ENCODE measurements at regions not wholly inside any gene's neighbourhood (a gene's known extent, or its start where the extent isn't known, plus 50 kb on each side); places are given as distances from the start of the nearest gene placed in this dataset.

- no peaks in the 10 kb centered on the region for H3K27me3 ChIP-seq (ENCODE audit: control insufficient read depth, insufficient read depth, low read length)
- H3K9me3 ChIP-seq (ENCODE audit: control insufficient read depth, low read length) = no peaks in the 10 kb centered on the region
- no peak overlapping the region for H3K4me3 ChIP-seq (ENCODE audit: low read length)
- H3K36me3 ChIP-seq (ENCODE audit: control insufficient read depth, insufficient read depth, low read length) = no peaks in the 10 kb centered on the region
- no peaks in the 10 kb centered on the region for H3K4me1 ChIP-seq (ENCODE audit: control insufficient read depth, insufficient read depth, low read length)
- H3K9ac ChIP-seq (ENCODE audit: low read length) = no peak overlapping the region
Observed at GRCh38 chr3:148106062-148106461, 591.6 kb upstream of the AGTR1 start.

GRCh38 chr3:148126956-148127355 lies 570.7 kb upstream of the AGTR1 start:
- no peak overlapping the region for H3K4me3 ChIP-seq (ENCODE audit: low read length)
- no peaks in the 10 kb centered on the region for H3K4me1 ChIP-seq (ENCODE audit: control insufficient read depth, insufficient read depth, low read length)
- H3K9ac ChIP-seq (ENCODE audit: low read length) = no peak overlapping the region
- no peaks in the 10 kb centered on the region for H3K9me3 ChIP-seq (ENCODE audit: control insufficient read depth, low read length)
- no peaks in the 10 kb centered on the region for H3K27me3 ChIP-seq (ENCODE audit: control insufficient read depth, insufficient read depth, low read length)
- H3K36me3 ChIP-seq (ENCODE audit: control insufficient read depth, insufficient read depth, low read length) = no peaks in the 10 kb centered on the region

GRCh38 chr3:148128136-148128535 lies 569.6 kb upstream of the AGTR1 start:
- Histone ChIP-seq H3K9me3 (ENCODE audit: control insufficient read depth, low read length) (no peaks in the 10 kb centered on the region), H3K36me3 (ENCODE audit: control insufficient read depth, insufficient read depth, low read length) (no peaks in the 10 kb centered on the region), H3K27me3 (ENCODE audit: control insufficient read depth, insufficient read depth, low read length) (no peaks in the 10 kb centered on the region), H3K4me1 (ENCODE audit: control insufficient read depth, insufficient read depth, low read length) (no peaks in the 10 kb centered on the region), H3K9ac (ENCODE audit: low read length) (no peak overlapping the region), H3K4me3 (ENCODE audit: low read length) (no peak overlapping the region)

- no peak overlapping the region for H3K4me3 ChIP-seq (ENCODE audit: low read length)
- H3K9ac ChIP-seq (ENCODE audit: low read length) = no peak overlapping the region
- H3K9me3 ChIP-seq (ENCODE audit: control insufficient read depth, low read length) = no peaks in the 10 kb centered on the region
- H3K27me3 ChIP-seq (ENCODE audit: control insufficient read depth, insufficient read depth, low read length) = no peaks in the 10 kb centered on the region
- no peaks in the 10 kb centered on the region for H3K36me3 ChIP-seq (ENCODE audit: control insufficient read depth, insufficient read depth, low read length)
- no peaks in the 10 kb centered on the region for H3K4me1 ChIP-seq (ENCODE audit: control insufficient read depth, insufficient read depth, low read length)
Observed at GRCh38 chr3:148131990-148132638, 565.6 kb upstream of the AGTR1 start.

GRCh38 chr3:148136816-148137215 lies 560.9 kb upstream of the AGTR1 start:
- Histone ChIP-seq H3K36me3 (ENCODE audit: control insufficient read depth, insufficient read depth, low read length) (no peaks in the 10 kb centered on the region), H3K4me3 (ENCODE audit: low read length) (no peak overlapping the region), H3K9ac (ENCODE audit: low read length) (no peak overlapping the region), H3K9me3 (ENCODE audit: control insufficient read depth, low read length) (no peaks in the 10 kb centered on the region), H3K4me1 (ENCODE audit: control insufficient read depth, insufficient read depth, low read length) (no peaks in the 10 kb centered on the region), H3K27me3 (ENCODE audit: control insufficient read depth, insufficient read depth, low read length) (no peaks in the 10 kb centered on the region)

- H3K36me3 ChIP-seq (ENCODE audit: control insufficient read depth, insufficient read depth, low read length) = no peaks in the 10 kb centered on the region
Observed at GRCh38 chr3:148146241-148146640, 551.5 kb upstream of the AGTR1 start.

GRCh38 chr3:148146947-148147826 lies 550.5 kb upstream of the AGTR1 start:
- Histone ChIP-seq H3K4me1 (ENCODE audit: control insufficient read depth, insufficient read depth, low read length) (no peaks in the 10 kb centered on the region), H3K27me3 (ENCODE audit: control insufficient read depth, insufficient read depth, low read length) (no peaks in the 10 kb centered on the region), H3K36me3 (ENCODE audit: control insufficient read depth, insufficient read depth, low read length) (no peaks in the 10 kb centered on the region), H3K9me3 (ENCODE audit: control insufficient read depth, low read length) (no peaks in the 10 kb centered on the region), H3K4me3 (ENCODE audit: low read length) (no peak overlapping the region), H3K9ac (ENCODE audit: low read length) (no peak overlapping the region)

More at GRCh38 chr3:148146241-148146640, 551.5 kb upstream of the AGTR1 start:
- no peak overlapping the region for H3K9ac ChIP-seq (ENCODE audit: low read length)
- no peaks in the 10 kb centered on the region for H3K27me3 ChIP-seq (ENCODE audit: control insufficient read depth, insufficient read depth, low read length)
- H3K4me3 ChIP-seq (ENCODE audit: low read length) = no peak overlapping the region
- H3K9me3 ChIP-seq (ENCODE audit: control insufficient read depth, low read length) = no peaks in the 10 kb centered on the region
- no peaks in the 10 kb centered on the region for H3K4me1 ChIP-seq (ENCODE audit: control insufficient read depth, insufficient read depth, low read length)

GRCh38 chr3:148147903-148148302 lies 549.8 kb upstream of the AGTR1 start:
- Histone ChIP-seq H3K9ac (ENCODE audit: low read length) (no peak overlapping the region), H3K27me3 (ENCODE audit: control insufficient read depth, insufficient read depth, low read length) (no peaks in the 10 kb centered on the region), H3K4me1 (ENCODE audit: control insufficient read depth, insufficient read depth, low read length) (no peaks in the 10 kb centered on the region), H3K36me3 (ENCODE audit: control insufficient read depth, insufficient read depth, low read length) (no peaks in the 10 kb centered on the region), H3K9me3 (ENCODE audit: control insufficient read depth, low read length) (no peaks in the 10 kb centered on the region), H3K4me3 (ENCODE audit: low read length) (no peak overlapping the region)

- H3K36me3 ChIP-seq (ENCODE audit: control insufficient read depth, insufficient read depth, low read length) = no peaks in the 10 kb centered on the region
- H3K9me3 ChIP-seq (ENCODE audit: control insufficient read depth, low read length) = no peaks in the 10 kb centered on the region
- no peak overlapping the region for H3K4me3 ChIP-seq (ENCODE audit: low read length)
- no peak overlapping the region for H3K9ac ChIP-seq (ENCODE audit: low read length)
- H3K4me1 ChIP-seq (ENCODE audit: control insufficient read depth, insufficient read depth, low read length) = no peaks in the 10 kb centered on the region
- H3K27me3 ChIP-seq (ENCODE audit: control insufficient read depth, insufficient read depth, low read length) = no peaks in the 10 kb centered on the region
Observed at GRCh38 chr3:148149556-148149955, 548.1 kb upstream of the AGTR1 start.

GRCh38 chr3:148150141-148150540 lies 547.6 kb upstream of the AGTR1 start:
- Histone ChIP-seq H3K27me3 (ENCODE audit: control insufficient read depth, insufficient read depth, low read length) (no peaks in the 10 kb centered on the region), H3K4me1 (ENCODE audit: control insufficient read depth, insufficient read depth, low read length) (no peaks in the 10 kb centered on the region), H3K9me3 (ENCODE audit: control insufficient read depth, low read length) (no peaks in the 10 kb centered on the region)

GRCh38 chr3:148158210-148158609 lies 539.5 kb upstream of the AGTR1 start:
- H3K36me3 ChIP-seq (ENCODE audit: control insufficient read depth, insufficient read depth, low read length) = no peaks in the 10 kb centered on the region
- H3K9ac ChIP-seq (ENCODE audit: low read length) = no peak overlapping the region
- no peaks in the 10 kb centered on the region for H3K9me3 ChIP-seq (ENCODE audit: control insufficient read depth, low read length)
- H3K4me1 ChIP-seq (ENCODE audit: control insufficient read depth, insufficient read depth, low read length) = peaks cover 4% of the 10 kb centered on the region
- no peak overlapping the region for H3K4me3 ChIP-seq (ENCODE audit: low read length)
- H3K27me3 ChIP-seq (ENCODE audit: control insufficient read depth, insufficient read depth, low read length) = no peaks in the 10 kb centered on the region

More at GRCh38 chr3:148150141-148150540, 547.6 kb upstream of the AGTR1 start:
- Histone ChIP-seq H3K36me3 (ENCODE audit: control insufficient read depth, insufficient read depth, low read length) (no peaks in the 10 kb centered on the region), H3K4me3 (ENCODE audit: low read length) (no peak overlapping the region), H3K9ac (ENCODE audit: low read length) (no peak overlapping the region)

- no peak overlapping the region for H3K4me3 ChIP-seq (ENCODE audit: low read length)
- no peaks in the 10 kb centered on the region for H3K9me3 ChIP-seq (ENCODE audit: control insufficient read depth, low read length)
- H3K9ac ChIP-seq (ENCODE audit: low read length) = no peak overlapping the region
- H3K4me1 ChIP-seq (ENCODE audit: control insufficient read depth, insufficient read depth, low read length) = peaks cover 4% of the 10 kb centered on the region
- no peaks in the 10 kb centered on the region for H3K36me3 ChIP-seq (ENCODE audit: control insufficient read depth, insufficient read depth, low read length)
- H3K27me3 ChIP-seq (ENCODE audit: control insufficient read depth, insufficient read depth, low read length) = no peaks in the 10 kb centered on the region
Observed at GRCh38 chr3:148162132-148162531, 535.6 kb upstream of the AGTR1 start.

Data from mucosa of stomach (tissue), 1 donor.